NCI-H524 (cell line): ENCODE measurements at regions not wholly inside any gene's neighbourhood (a gene's known extent, or its start where the extent isn't known, plus 50 kb on each side); places are given as distances from the start of the nearest gene placed in this dataset.
A peak's percentile ranks its signal among the peaks of the same experiment; 100 is the strongest.
"Not testable (repeated sequence)": the region's sequence is repeated elsewhere in the genome, so short reads cannot be mapped to it uniquely, and the experiment has no call there.

ENCODE experiments used
- DNase-seq, 2 experiments: peaks; one replicate each; lab custom pipeline; 2025; lab: John Stamatoyannopoulos, UW

GRCh38 chr9:80538976-80539375 lies 967.2 kb downstream of the TLE4 start:
- DNase-seq, result no peak

GRCh38 chr9:80522465-80522864 lies 950.7 kb downstream of the TLE4 start:
- DNase-seq, result no peak

GRCh38 chr9:80521151-80521550 lies 949.4 kb downstream of the TLE4 start:
- no peak for DNase-seq

GRCh38 chr9:80520231-80520630 lies 948.5 kb downstream of the TLE4 start:
- no peak for DNase-seq

- DNase-seq, result no peak
Observed at GRCh38 chr9:80518441-80518840, 946.7 kb downstream of the TLE4 start.

GRCh38 chr9:80516679-80517078 lies 944.9 kb downstream of the TLE4 start:
- no peak for DNase-seq

GRCh38 chr9:80509358-80509757 lies 937.6 kb downstream of the TLE4 start:
- DNase-seq, result no peak

- peak in 1 of 2 experiments; percentile 7 for DNase-seq
Observed at GRCh38 chr9:80507611-80508010, 935.8 kb downstream of the TLE4 start.

GRCh38 chr9:80504601-80505230 lies 933.0 kb downstream of the TLE4 start:
- no peak for DNase-seq

GRCh38 chr9:80503671-80504281 lies 932.0 kb downstream of the TLE4 start:
- peak; percentile 7 to 74 for DNase-seq

GRCh38 chr9:80502306-80502705 lies 930.5 kb downstream of the TLE4 start:
- DNase-seq, result no peak

- no peak for DNase-seq
Observed at GRCh38 chr9:80501635-80502034, 929.9 kb downstream of the TLE4 start.

- DNase-seq, result no peak
Observed at GRCh38 chr9:80500300-80500699, 928.5 kb downstream of the TLE4 start.

- DNase-seq, result no peak
Observed at GRCh38 chr9:80498001-80498555, 926.3 kb downstream of the TLE4 start.

GRCh38 chr9:80496901-80497556 lies 925.3 kb downstream of the TLE4 start:
- DNase-seq, result no peak

- DNase-seq, result no peak
Observed at GRCh38 chr9:80493258-80493657, 921.5 kb downstream of the TLE4 start.

- DNase-seq, result no peak
Observed at GRCh38 chr9:80492221-80492620, 920.5 kb downstream of the TLE4 start.

GRCh38 chr9:80491086-80491696 lies 919.4 kb downstream of the TLE4 start:
- no peak for DNase-seq

- no peak for DNase-seq
Observed at GRCh38 chr9:80489329-80489728, 917.6 kb downstream of the TLE4 start.

- peak in 1 of 2 experiments; percentile 1 for DNase-seq
Observed at GRCh38 chr9:80485420-80486250, 913.9 kb downstream of the TLE4 start.

GRCh38 chr9:80482251-80482650 lies 910.5 kb downstream of the TLE4 start:
- DNase-seq, result not testable (repeated sequence)

- DNase-seq, result no peak
Observed at GRCh38 chr9:80467632-80468031, 895.9 kb downstream of the TLE4 start.
